K562 (cell line): ENCODE measurements at regions not wholly inside any gene's neighbourhood (a gene's known extent, or its start where the extent isn't known, plus 50 kb on each side); places are given as distances from the start of the nearest gene placed in this dataset.

Experiments
- CHAMP1 ChIP-seq: fragments of 450-650 bp; IDR thresholded peaks from 2 replicates; pipeline ENCODE4 v1.6.1; 2016; ENCODE audit warnings: mild to moderate bottlenecking
- CREBBP ChIP-seq: IDR thresholded peaks from one replicate; pipeline ENCODE4 v1.6.1; 2012; ENCODE audit warnings: low read depth, mild to moderate bottlenecking, control low read depth, inconsistent platforms, low read length
- GABPA ChIP-seq: fragments of 200-800 bp; sonication (Bioruptor generic); conservative IDR thresholded peaks from 2 replicates; pipeline ENCODE4 v1.6.1; 2016; ENCODE audit warnings: low read depth, missing genetic modification characterization, missing compliant biosample characterization
- HNRNPH1 ChIP-seq: fragments of 200-400 bp; formaldehyde crosslinking; optimal IDR thresholded peaks from 2 replicates; pipeline ENCODE3; 2017; ENCODE audit warnings: low read depth, mild to moderate bottlenecking, low read length, moderate library complexity
- HNRNPLL ChIP-seq: fragments of 200-400 bp; formaldehyde crosslinking; IDR thresholded peaks from 2 replicates; pipeline ENCODE4 v1.6.1; 2017; ENCODE audit warnings: low read length, low read depth, mild to moderate bottlenecking; ENCODE audit not compliant: poor library complexity, severe bottlenecking
- IFI16 ChIP-seq: fragments of 250-450 bp; sonication (Bioruptor Pico); IDR thresholded peaks from 2 replicates; pipeline ENCODE4 v2.1.2; 2022; ENCODE audit warnings: mild to moderate bottlenecking, inconsistent platforms
- ZEB2 ChIP-seq: fragments of 450-650 bp; IDR thresholded peaks from 2 replicates; pipeline ENCODE4 v1.6.1; 2016
- ZNF384 ChIP-seq: IDR thresholded peaks from 2 replicates; pipeline ENCODE4 v1.6.1; 2012; ENCODE audit warnings: low read depth, low read length, improper control_type of control experiment
- TF ChIP-seq, protein P1 (sequence below): fragments of 450-650 bp; IDR thresholded peaks from 2 replicates; pipeline ENCODE4 v1.6.1; 2016; ENCODE audit warnings: mild to moderate bottlenecking, moderate library complexity

DNA sequence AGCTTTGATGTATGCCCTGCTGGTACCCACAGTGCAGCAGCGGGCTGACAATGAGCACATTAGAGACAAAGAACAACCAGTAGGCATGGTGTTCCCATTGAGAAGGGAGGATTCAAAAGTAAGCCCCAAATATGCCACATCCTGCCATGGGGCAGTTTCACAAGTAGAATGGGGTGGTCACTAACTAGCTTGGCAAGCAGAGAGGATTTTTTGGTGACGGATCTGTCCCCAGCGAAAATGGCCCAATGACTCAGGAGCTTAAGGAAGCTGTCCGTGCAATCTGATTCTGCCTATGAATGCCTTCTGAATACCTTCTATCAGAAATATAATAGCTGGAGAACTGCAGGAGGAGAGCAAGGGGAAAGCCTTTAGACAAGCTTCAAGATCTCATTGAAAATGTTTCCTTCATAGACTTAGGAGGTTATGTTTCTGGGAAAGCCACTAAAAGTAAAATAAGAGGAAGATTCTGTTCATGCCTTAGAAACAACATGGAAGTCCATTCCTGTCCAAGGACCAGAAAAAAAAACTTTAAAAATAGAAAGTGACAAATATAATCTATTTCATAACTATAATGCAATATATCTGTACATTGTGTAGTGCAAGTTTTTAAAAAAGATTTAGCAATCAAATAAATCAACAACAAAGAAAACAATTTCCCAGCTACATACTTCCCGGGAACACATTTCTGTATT lies 117.5 kb upstream of the SLC14A2 start (continued):
- no peak for TF ChIP-seq CHAMP1
- no peak for TF ChIP-seq HNRNPH1
- TF ChIP-seq GABPA (tag), result no peak
- TF ChIP-seq IFI16 (CRISPR knock-in tag), result no peak
- TF ChIP-seq CREBBP, result no peak
- TF ChIP-seq HNRNPLL, result no peak
- TF ChIP-seq, protein P1, sequence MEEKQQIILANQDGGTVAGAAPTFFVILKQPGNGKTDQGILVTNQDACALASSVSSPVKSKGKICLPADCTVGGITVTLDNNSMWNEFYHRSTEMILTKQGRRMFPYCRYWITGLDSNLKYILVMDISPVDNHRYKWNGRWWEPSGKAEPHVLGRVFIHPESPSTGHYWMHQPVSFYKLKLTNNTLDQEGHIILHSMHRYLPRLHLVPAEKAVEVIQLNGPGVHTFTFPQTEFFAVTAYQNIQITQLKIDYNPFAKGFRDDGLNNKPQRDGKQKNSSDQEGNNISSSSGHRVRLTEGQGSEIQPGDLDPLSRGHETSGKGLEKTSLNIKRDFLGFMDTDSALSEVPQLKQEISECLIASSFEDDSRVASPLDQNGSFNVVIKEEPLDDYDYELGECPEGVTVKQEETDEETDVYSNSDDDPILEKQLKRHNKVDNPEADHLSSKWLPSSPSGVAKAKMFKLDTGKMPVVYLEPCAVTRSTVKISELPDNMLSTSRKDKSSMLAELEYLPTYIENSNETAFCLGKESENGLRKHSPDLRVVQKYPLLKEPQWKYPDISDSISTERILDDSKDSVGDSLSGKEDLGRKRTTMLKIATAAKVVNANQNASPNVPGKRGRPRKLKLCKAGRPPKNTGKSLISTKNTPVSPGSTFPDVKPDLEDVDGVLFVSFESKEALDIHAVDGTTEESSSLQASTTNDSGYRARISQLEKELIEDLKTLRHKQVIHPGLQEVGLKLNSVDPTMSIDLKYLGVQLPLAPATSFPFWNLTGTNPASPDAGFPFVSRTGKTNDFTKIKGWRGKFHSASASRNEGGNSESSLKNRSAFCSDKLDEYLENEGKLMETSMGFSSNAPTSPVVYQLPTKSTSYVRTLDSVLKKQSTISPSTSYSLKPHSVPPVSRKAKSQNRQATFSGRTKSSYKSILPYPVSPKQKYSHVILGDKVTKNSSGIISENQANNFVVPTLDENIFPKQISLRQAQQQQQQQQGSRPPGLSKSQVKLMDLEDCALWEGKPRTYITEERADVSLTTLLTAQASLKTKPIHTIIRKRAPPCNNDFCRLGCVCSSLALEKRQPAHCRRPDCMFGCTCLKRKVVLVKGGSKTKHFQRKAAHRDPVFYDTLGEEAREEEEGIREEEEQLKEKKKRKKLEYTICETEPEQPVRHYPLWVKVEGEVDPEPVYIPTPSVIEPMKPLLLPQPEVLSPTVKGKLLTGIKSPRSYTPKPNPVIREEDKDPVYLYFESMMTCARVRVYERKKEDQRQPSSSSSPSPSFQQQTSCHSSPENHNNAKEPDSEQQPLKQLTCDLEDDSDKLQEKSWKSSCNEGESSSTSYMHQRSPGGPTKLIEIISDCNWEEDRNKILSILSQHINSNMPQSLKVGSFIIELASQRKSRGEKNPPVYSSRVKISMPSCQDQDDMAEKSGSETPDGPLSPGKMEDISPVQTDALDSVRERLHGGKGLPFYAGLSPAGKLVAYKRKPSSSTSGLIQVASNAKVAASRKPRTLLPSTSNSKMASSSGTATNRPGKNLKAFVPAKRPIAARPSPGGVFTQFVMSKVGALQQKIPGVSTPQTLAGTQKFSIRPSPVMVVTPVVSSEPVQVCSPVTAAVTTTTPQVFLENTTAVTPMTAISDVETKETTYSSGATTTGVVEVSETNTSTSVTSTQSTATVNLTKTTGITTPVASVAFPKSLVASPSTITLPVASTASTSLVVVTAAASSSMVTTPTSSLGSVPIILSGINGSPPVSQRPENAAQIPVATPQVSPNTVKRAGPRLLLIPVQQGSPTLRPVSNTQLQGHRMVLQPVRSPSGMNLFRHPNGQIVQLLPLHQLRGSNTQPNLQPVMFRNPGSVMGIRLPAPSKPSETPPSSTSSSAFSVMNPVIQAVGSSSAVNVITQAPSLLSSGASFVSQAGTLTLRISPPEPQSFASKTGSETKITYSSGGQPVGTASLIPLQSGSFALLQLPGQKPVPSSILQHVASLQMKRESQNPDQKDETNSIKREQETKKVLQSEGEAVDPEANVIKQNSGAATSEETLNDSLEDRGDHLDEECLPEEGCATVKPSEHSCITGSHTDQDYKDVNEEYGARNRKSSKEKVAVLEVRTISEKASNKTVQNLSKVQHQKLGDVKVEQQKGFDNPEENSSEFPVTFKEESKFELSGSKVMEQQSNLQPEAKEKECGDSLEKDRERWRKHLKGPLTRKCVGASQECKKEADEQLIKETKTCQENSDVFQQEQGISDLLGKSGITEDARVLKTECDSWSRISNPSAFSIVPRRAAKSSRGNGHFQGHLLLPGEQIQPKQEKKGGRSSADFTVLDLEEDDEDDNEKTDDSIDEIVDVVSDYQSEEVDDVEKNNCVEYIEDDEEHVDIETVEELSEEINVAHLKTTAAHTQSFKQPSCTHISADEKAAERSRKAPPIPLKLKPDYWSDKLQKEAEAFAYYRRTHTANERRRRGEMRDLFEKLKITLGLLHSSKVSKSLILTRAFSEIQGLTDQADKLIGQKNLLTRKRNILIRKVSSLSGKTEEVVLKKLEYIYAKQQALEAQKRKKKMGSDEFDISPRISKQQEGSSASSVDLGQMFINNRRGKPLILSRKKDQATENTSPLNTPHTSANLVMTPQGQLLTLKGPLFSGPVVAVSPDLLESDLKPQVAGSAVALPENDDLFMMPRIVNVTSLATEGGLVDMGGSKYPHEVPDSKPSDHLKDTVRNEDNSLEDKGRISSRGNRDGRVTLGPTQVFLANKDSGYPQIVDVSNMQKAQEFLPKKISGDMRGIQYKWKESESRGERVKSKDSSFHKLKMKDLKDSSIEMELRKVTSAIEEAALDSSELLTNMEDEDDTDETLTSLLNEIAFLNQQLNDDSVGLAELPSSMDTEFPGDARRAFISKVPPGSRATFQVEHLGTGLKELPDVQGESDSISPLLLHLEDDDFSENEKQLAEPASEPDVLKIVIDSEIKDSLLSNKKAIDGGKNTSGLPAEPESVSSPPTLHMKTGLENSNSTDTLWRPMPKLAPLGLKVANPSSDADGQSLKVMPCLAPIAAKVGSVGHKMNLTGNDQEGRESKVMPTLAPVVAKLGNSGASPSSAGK, result no peak
- TF ChIP-seq ZNF384, result no peak
- TF ChIP-seq ZEB2, result no peak
- TF ChIP-seq, all 486 proteins: peak for 0
